ENCODE measurements at regions not wholly inside any gene's neighbourhood (a gene's known extent, or its start where the extent isn't known, plus 50 kb on each side); places are given as distances from the start of the nearest gene placed in this dataset.

DNA sequence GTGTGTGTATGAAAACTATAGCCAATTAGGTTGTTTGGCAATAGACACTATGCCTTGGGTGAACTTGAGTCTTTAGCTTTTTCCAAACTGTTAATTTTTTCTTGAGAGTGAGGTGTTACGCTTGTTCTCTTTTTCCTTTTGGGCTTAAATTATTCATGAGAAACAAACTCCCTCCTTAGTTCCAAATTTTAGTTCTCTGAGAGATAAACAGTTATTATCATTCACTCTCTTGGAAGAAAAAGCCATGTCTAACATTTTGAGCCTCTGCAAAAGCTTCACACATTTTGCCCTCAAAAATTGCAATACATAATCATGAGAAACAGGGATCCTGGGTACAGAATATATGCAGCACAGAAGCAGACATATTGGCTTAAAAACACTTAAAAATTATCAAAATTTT is 1353.9 kb upstream of the MAP3K7 start:
- Histone ChIP-seq H3K9me3 (no peaks in the 10 kb centered on the region), H3K4me1 (no peaks in the 10 kb centered on the region), H3K4me3 (no peak overlapping the region), H3K36me3 (ENCODE audit: insufficient read depth in 1 of 2, low read depth in 1 of 2) (no peaks in the 10 kb centered on the region), H3K27ac (no peak overlapping the region), H3K27me3 (ENCODE audit: insufficient read depth in 3 of 3, low read length in 2 of 3) (no peaks in the 10 kb centered on the region)
- WGBS, 3 donors, result 78 to 87% (median 82%) methylated on average over 1 of the region's 1 CpG
- ATAC-seq (no peak), DNase-seq (no peak)
- TF ChIP-seq, protein P1, sequence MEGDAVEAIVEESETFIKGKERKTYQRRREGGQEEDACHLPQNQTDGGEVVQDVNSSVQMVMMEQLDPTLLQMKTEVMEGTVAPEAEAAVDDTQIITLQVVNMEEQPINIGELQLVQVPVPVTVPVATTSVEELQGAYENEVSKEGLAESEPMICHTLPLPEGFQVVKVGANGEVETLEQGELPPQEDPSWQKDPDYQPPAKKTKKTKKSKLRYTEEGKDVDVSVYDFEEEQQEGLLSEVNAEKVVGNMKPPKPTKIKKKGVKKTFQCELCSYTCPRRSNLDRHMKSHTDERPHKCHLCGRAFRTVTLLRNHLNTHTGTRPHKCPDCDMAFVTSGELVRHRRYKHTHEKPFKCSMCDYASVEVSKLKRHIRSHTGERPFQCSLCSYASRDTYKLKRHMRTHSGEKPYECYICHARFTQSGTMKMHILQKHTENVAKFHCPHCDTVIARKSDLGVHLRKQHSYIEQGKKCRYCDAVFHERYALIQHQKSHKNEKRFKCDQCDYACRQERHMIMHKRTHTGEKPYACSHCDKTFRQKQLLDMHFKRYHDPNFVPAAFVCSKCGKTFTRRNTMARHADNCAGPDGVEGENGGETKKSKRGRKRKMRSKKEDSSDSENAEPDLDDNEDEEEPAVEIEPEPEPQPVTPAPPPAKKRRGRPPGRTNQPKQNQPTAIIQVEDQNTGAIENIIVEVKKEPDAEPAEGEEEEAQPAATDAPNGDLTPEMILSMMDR (IDR thresholded peaks at IDR 0.05), result no peak
- intact Hi-C loops (cut with DNase I), result no loop called here

DNA sequence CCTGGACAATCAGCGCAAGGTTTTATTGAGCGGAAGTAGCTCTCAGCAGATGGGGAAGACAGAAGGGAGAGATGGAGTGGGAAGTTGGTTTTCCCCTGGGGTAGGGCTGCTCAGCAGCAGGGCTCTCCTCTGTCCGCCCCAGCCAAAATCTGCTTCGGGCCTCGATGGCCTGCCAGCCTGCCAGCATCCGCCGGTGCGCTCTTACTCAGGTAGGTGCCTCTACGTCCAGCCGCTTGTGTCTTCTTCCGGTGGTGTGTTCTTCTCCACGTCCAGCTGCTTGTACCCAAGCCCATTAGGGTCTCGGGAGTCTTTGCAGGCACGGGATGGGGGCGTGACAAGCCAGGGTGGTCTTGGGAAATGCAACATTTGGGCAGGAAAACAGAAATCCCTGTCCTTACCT is 1340.0 kb upstream of the MAP3K7 start:
- intact Hi-C loops (cut with DNase I), result no loop called here
- H3K4me1 ChIP-seq, result no peaks in the 10 kb centered on the region
- ATAC-seq, result no peak
- TF ChIP-seq, protein P1 (IDR thresholded peaks at IDR 0.05), result no peak
- H3K4me3 ChIP-seq, result no peak overlapping the region
- H3K27ac ChIP-seq, result no peak overlapping the region
- H3K36me3 ChIP-seq (ENCODE audit: insufficient read depth in 1 of 2, low read depth in 1 of 2), result no peaks in the 10 kb centered on the region
- no peak for DNase-seq
- no peaks in the 10 kb centered on the region for H3K27me3 ChIP-seq (ENCODE audit: insufficient read depth in 3 of 3, low read length in 2 of 3)
- peaks cover 5% of the 10 kb centered on the region for H3K9me3 ChIP-seq
- 93 to 98% (median 96%) methylated on average over 13 to 15 of the region's 15 CpGs for WGBS, 3 donors

DNA sequence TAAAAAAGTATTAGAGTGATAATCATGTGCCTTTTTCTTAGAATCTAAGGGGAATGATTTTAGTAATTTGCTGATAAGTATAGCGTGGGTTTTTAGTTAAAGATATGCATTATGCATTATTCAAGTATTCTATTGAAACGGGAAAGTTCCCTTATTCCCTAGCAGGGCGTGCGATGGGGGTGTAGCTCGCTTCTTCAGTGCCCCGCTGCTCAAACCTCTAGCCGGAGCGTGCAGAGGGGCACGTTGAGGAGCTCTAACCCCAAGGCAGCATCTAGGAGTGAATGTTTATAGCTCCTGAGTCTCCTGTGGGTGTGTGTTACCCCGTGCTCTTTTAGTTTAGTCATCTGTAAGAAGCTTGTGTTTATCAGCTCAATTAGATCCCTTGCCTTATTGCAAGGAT is 1339.5 kb upstream of the MAP3K7 start:
- no peaks in the 10 kb centered on the region for H3K4me1 ChIP-seq
- no peak overlapping the region for H3K4me3 ChIP-seq
- intact Hi-C loops (cut with DNase I), result no loop called here
- DNase-seq, result no peak
- no peak for ATAC-seq
- H3K27me3 ChIP-seq (ENCODE audit: insufficient read depth in 3 of 3, low read length in 2 of 3), result no peaks in the 10 kb centered on the region
- H3K9me3 ChIP-seq, result peaks cover 5% of the 10 kb centered on the region
- 85 to 93% (median 88%) methylated on average over 10 of the region's 10 CpGs for WGBS, 3 donors
- no peak overlapping the region for H3K27ac ChIP-seq
- TF ChIP-seq, protein P1 (IDR thresholded peaks at IDR 0.05), result no peak
- H3K36me3 ChIP-seq (ENCODE audit: insufficient read depth in 1 of 2, low read depth in 1 of 2), result no peaks in the 10 kb centered on the region

DNA sequence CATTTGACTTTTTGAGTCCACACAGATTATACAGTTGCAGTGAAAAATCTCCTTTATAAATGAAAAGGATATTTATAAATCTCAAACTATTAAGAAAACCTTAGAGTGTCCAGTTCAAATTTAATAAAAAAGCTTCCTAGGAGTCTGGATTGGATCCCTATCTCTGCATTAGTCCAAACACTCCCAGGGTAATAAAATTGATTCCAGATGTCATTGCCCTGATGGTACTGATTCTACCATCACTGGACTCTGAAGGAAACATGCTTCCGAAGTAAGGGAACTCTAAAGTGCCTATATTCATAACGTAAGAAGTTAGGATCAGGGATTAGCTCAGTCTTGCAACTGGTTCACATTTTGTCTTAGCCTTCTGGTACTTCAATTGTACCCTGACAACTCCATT is 1325.1 kb upstream of the MAP3K7 start:
- Histone ChIP-seq H3K36me3 (ENCODE audit: insufficient read depth in 1 of 2, low read depth in 1 of 2) (no peaks in the 10 kb centered on the region), H3K4me1 (no peaks in the 10 kb centered on the region), H3K4me3 (no peak overlapping the region), H3K9me3 (no peaks in the 10 kb centered on the region), H3K27me3 (ENCODE audit: insufficient read depth in 3 of 3, low read length in 2 of 3) (no peaks in the 10 kb centered on the region), H3K27ac (no peak overlapping the region)
- no peak for ATAC-seq
- WGBS, 3 donors, result 92 to 93% (median 92%) methylated on average over 2 of the region's 2 CpGs
- DNase-seq, result no peak
- intact Hi-C loops (cut with DNase I), result no loop called here
- TF ChIP-seq, protein P1 (IDR thresholded peaks at IDR 0.05), result no peak

DNA sequence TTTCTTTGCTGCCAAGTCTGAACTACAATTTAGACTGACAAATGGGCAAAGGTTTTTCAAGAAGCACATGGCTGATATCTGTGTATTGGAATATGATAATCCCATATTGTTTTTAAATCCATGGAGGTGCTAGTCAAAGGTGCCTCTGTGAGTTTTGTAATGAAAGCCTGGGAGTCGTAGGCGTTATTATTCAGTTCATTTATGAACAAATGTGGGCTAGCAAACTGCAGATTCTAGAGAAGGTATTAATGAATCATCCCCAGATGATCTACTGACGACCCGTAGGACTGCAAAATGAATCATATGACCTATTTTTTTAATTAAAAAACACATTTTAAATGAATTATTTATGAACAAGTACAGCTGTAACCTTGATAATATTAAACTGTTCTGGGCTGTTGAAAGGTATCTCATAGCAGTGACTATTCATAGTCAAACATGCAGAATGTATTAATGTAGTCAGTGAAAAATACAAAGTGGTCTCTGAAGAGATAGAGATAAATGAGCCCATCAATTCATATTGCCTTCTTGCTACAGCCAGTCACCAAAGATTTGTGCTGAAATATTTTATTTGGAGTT is 1317.8 kb upstream of the MAP3K7 start:
- no peaks in the 10 kb centered on the region for H3K36me3 ChIP-seq (ENCODE audit: insufficient read depth in 1 of 2, low read depth in 1 of 2)

More for the DNA sequence above, 1317.8 kb upstream of the MAP3K7 start:
- Histone ChIP-seq H3K4me1 (no peaks in the 10 kb centered on the region), H3K27ac (no peak overlapping the region), H3K4me3 (no peak overlapping the region), H3K9me3 (no peaks in the 10 kb centered on the region), H3K27me3 (ENCODE audit: insufficient read depth in 3 of 3, low read length in 2 of 3) (no peaks in the 10 kb centered on the region)
- no peak for DNase-seq
- ATAC-seq, result no peak
- intact Hi-C loops (cut with DNase I), result no loop called here
- WGBS, 3 donors, result 68 to 82% (median 80%) methylated on average over 4 of the region's 4 CpGs
- TF ChIP-seq, protein P1 (IDR thresholded peaks at IDR 0.05), result no peak
